ENCODE measurements at regions not wholly inside any gene's neighbourhood (a gene's known extent, or its start where the extent isn't known, plus 50 kb on each side); places are given as distances from the start of the nearest gene placed in this dataset.

GRCh38 chr2:12046641-12047040, 300.2 kb downstream of the LPIN1 start:
- TF ChIP-seq CTCF (IDR thresholded peaks at IDR 0.05): no peak
- TF ChIP-seq POLR2A (IDR thresholded peaks at IDR 0.05): no peak

Measured in right lobe of liver (tissue), 4 donors.